Retina (tissue), 1 donor: ENCODE measurements at regions not wholly inside any gene's neighbourhood (a gene's known extent, or its start where the extent isn't known, plus 50 kb on each side); places are given as distances from the start of the nearest gene placed in this dataset.
A peak's percentile ranks its signal among the peaks of the same experiment; 100 is the strongest.

ENCODE experiments used
- DNase-seq: peaks from one replicate; pipeline ENCODE4 v3.0.0-alpha.2; 2016

- peak; percentile 73 for DNase-seq
Observed at GRCh38 chr9:16133556-16134227, 580.8 kb downstream of the CCDC171 start.

- no peak for DNase-seq
Observed at GRCh38 chr9:16134351-16134750, 581.5 kb downstream of the CCDC171 start.

- no peak for DNase-seq
Observed at GRCh38 chr9:16135968-16136367, 583.1 kb downstream of the CCDC171 start.

- no peak for DNase-seq
Observed at GRCh38 chr9:16136451-16136850, 583.6 kb downstream of the CCDC171 start.

- no peak for DNase-seq
Observed at GRCh38 chr9:16136961-16137360, 584.1 kb downstream of the CCDC171 start.

GRCh38 chr9:16138561-16139491 is 586.0 kb downstream of the CCDC171 start:
- no peak for DNase-seq

GRCh38 chr9:16139774-16140173 is 586.9 kb downstream of the CCDC171 start:
- no peak for DNase-seq

- no peak for DNase-seq
Observed at GRCh38 chr9:16143310-16143709, 590.5 kb downstream of the CCDC171 start.

- DNase-seq = no peak
Observed at GRCh38 chr9:16143947-16144890, 591.4 kb downstream of the CCDC171 start.

GRCh38 chr9:16145196-16145950 is 592.5 kb downstream of the CCDC171 start:
- DNase-seq = no peak

GRCh38 chr9:16147726-16148125 is 594.9 kb downstream of the CCDC171 start:
- no peak for DNase-seq

- DNase-seq = no peak
Observed at GRCh38 chr9:16150501-16150900, 597.7 kb downstream of the CCDC171 start.

GRCh38 chr9:16150938-16151650 is 598.3 kb downstream of the CCDC171 start:
- no peak for DNase-seq

GRCh38 chr9:16152276-16153101 is 599.6 kb downstream of the CCDC171 start:
- peak; percentile 57 for DNase-seq

GRCh38 chr9:16153221-16153620 is 600.4 kb downstream of the CCDC171 start:
- no peak for DNase-seq

GRCh38 chr9:16153741-16154140 is 600.9 kb downstream of the CCDC171 start:
- no peak for DNase-seq

GRCh38 chr9:16154521-16155078 is 601.8 kb downstream of the CCDC171 start:
- peak; percentile 84 for DNase-seq

- no peak for DNase-seq
Observed at GRCh38 chr9:16155878-16156277, 603.0 kb downstream of the CCDC171 start.

- DNase-seq = no peak
Observed at GRCh38 chr9:16157216-16157615, 604.4 kb downstream of the CCDC171 start.

- DNase-seq = no peak
Observed at GRCh38 chr9:16157651-16158050, 604.8 kb downstream of the CCDC171 start.
